ENCODE measurements at regions not wholly inside any gene's neighbourhood (a gene's known extent, or its start where the extent isn't known, plus 50 kb on each side); places are given as distances from the start of the nearest gene placed in this dataset.

- TF ChIP-seq RAD21 (IDR thresholded peaks at IDR 0.05) (no peak), NR2F2 (IDR thresholded peaks at IDR 0.05) (no peak), FOXA2 (IDR thresholded peaks at IDR 0.05) (no peak), EGR1 (IDR thresholded peaks at IDR 0.05; ENCODE audit: low read depth in 2 of 2) (no peak), RXRA (IDR thresholded peaks at IDR 0.05) (no peak), REST (IDR thresholded peaks at IDR 0.05) (no peak), TAF1 (conservative IDR thresholded peaks at IDR 0.05) (no peak), MAX (IDR thresholded peaks at IDR 0.05) (no peak), GABPA (IDR thresholded peaks at IDR 0.05 in 1 of 2, conservative IDR thresholded peaks at IDR 0.05 in 1 of 2) (no peak), FOXA1 (IDR thresholded peaks at IDR 0.05) (no peak), HNF4A (conservative IDR thresholded peaks at IDR 0.05) (no peak), JUND (IDR thresholded peaks at IDR 0.05) (no peak), SP1 (IDR thresholded peaks at IDR 0.05) (no peak), HNF4G (IDR thresholded peaks at IDR 0.05) (no peak), CTCF (IDR thresholded peaks at IDR 0.05; ENCODE audit: low read depth, low read length, missing input control) (no peak), ZBTB33 (IDR thresholded peaks at IDR 0.05) (no peak)
- H3K9me3 ChIP-seq (ENCODE audit: control insufficient read depth in 4 of 4, low read length in 3 of 4), result no peaks in the 10 kb centered on the region
- H3K4me3 ChIP-seq (ENCODE audit: low read depth in 1 of 3, low read length in 3 of 3), result no peak overlapping the region
- WGBS, result 67% methylated on average over 6 of the region's 6 CpGs
- no peak overlapping the region for H3K27ac ChIP-seq (ENCODE audit: low read depth in 1 of 2, low read length in 2 of 2)
- H3K36me3 ChIP-seq (ENCODE audit: control insufficient read depth in 4 of 4, insufficient read depth in 3 of 4, low read depth in 1 of 4, low read length in 3 of 4), result no peaks in the 10 kb centered on the region
- no peak overlapping the region for H3K9ac ChIP-seq (ENCODE audit: low read depth in 1 of 2, low read length in 2 of 2)
- DNase-seq (ENCODE audit: low spot score), result no peak
- H3K4me1 ChIP-seq (ENCODE audit: control insufficient read depth in 4 of 4, insufficient read depth in 4 of 4, low read length in 3 of 4), result no peaks in the 10 kb centered on the region
- H3K27me3 ChIP-seq (ENCODE audit: control insufficient read depth in 4 of 4, insufficient read depth in 4 of 4, low read length in 3 of 4), result no peaks in the 10 kb centered on the region
Measured at GRCh38 chr11:45592636-45593035, 72.8 kb downstream of the CHST1 start.

GRCh38 chr11:45590743-45591142 lies 74.7 kb downstream of the CHST1 start:
- Histone ChIP-seq H3K9ac (ENCODE audit: low read depth in 1 of 2, low read length in 2 of 2) (no peak overlapping the region), H3K4me3 (ENCODE audit: low read depth in 1 of 3, low read length in 3 of 3) (no peak overlapping the region), H3K4me1 (ENCODE audit: control insufficient read depth in 4 of 4, insufficient read depth in 4 of 4, low read length in 3 of 4) (no peaks in the 10 kb centered on the region), H3K27ac (ENCODE audit: low read depth in 1 of 2, low read length in 2 of 2) (no peak overlapping the region), H3K9me3 (ENCODE audit: control insufficient read depth in 4 of 4, low read length in 3 of 4) (no peaks in the 10 kb centered on the region), H3K27me3 (ENCODE audit: control insufficient read depth in 4 of 4, insufficient read depth in 4 of 4, low read length in 3 of 4) (no peaks in the 10 kb centered on the region), H3K36me3 (ENCODE audit: control insufficient read depth in 4 of 4, insufficient read depth in 3 of 4, low read depth in 1 of 4, low read length in 3 of 4) (no peaks in the 10 kb centered on the region)
- 71% methylated on average over 3 of the region's 3 CpGs for WGBS
- no peak for DNase-seq (ENCODE audit: low spot score)
- TF ChIP-seq NR2F2 (IDR thresholded peaks at IDR 0.05) (no peak), JUND (IDR thresholded peaks at IDR 0.05) (no peak), GABPA (IDR thresholded peaks at IDR 0.05 in 1 of 2, conservative IDR thresholded peaks at IDR 0.05 in 1 of 2) (no peak), REST (IDR thresholded peaks at IDR 0.05) (no peak), FOXA2 (IDR thresholded peaks at IDR 0.05) (no peak), SP1 (IDR thresholded peaks at IDR 0.05) (no peak), ATF3 (IDR thresholded peaks at IDR 0.05) (no peak), FOXA1 (IDR thresholded peaks at IDR 0.05) (no peak), EGR1 (IDR thresholded peaks at IDR 0.05; ENCODE audit: low read depth in 2 of 2) (no peak), MAX (IDR thresholded peaks at IDR 0.05) (no peak), ZBTB33 (IDR thresholded peaks at IDR 0.05) (no peak), HNF4A (conservative IDR thresholded peaks at IDR 0.05) (no peak)

Measured in liver (tissue), 8 donors.